ENCODE measurements at regions not wholly inside any gene's neighbourhood (a gene's known extent, or its start where the extent isn't known, plus 50 kb on each side); places are given as distances from the start of the nearest gene placed in this dataset.

DNA sequence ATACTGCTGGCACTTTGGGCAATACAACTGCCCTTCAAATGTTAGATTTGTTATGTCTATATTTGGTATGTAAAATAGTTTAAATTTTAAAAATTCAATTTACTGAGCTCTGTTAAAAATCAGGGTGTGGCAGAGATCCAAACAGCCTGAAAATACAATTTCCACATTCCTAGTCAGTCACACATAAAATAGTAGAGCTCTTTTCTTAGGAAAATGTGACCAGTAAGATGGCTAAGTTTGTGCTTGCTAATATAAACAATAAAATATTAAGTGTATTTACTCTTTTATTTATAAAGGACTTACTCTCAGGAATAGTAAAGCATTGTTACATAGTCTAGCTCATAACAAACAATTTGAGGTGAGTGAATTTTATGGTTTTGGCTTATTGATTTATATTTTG, 200.2 kb downstream of the DKK2 start:
- TF ChIP-seq, protein P1, sequence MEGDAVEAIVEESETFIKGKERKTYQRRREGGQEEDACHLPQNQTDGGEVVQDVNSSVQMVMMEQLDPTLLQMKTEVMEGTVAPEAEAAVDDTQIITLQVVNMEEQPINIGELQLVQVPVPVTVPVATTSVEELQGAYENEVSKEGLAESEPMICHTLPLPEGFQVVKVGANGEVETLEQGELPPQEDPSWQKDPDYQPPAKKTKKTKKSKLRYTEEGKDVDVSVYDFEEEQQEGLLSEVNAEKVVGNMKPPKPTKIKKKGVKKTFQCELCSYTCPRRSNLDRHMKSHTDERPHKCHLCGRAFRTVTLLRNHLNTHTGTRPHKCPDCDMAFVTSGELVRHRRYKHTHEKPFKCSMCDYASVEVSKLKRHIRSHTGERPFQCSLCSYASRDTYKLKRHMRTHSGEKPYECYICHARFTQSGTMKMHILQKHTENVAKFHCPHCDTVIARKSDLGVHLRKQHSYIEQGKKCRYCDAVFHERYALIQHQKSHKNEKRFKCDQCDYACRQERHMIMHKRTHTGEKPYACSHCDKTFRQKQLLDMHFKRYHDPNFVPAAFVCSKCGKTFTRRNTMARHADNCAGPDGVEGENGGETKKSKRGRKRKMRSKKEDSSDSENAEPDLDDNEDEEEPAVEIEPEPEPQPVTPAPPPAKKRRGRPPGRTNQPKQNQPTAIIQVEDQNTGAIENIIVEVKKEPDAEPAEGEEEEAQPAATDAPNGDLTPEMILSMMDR (IDR thresholded peaks at IDR 0.05) = no peak
- no peak for TF ChIP-seq EZH2 (IDR thresholded peaks at IDR 0.05)

All from neural progenitor cell (in vitro differentiated cells).